NOMO-1 treated with dmso at 0.1 percent for 144 hours (cell line): ENCODE measurements at regions not wholly inside any gene's neighbourhood (a gene's known extent, or its start where the extent isn't known, plus 50 kb on each side); places are given as distances from the start of the nearest gene placed in this dataset.

Source experiments
- DNase-seq: peaks from one replicate; lab custom pipeline; 2025; ENCODE audit not compliant: unreplicated experiment; lab: John Stamatoyannopoulos, UW

GRCh38 chr2:109070290-109070689 lies 58.7 kb upstream of the SH3RF3 start:
- DNase-seq, result no peak

GRCh38 chr2:109069331-109070194 lies 59.4 kb upstream of the SH3RF3 start:
- DNase-seq, result no peak

- no peak for DNase-seq
Observed at GRCh38 chr2:109068811-109069210, 60.2 kb upstream of the SH3RF3 start.

GRCh38 chr2:109067631-109068125 lies 61.3 kb upstream of the SH3RF3 start:
- DNase-seq, result no peak

GRCh38 chr2:109066917-109067597 lies 61.9 kb upstream of the SH3RF3 start:
- DNase-seq, result no peak

GRCh38 chr2:109066501-109066900 lies 62.5 kb upstream of the SH3RF3 start:
- DNase-seq, result no peak

GRCh38 chr2:109065391-109065734 lies 63.6 kb upstream of the SH3RF3 start:
- no peak for DNase-seq

- no peak for DNase-seq
Observed at GRCh38 chr2:109064660-109065390, 64.2 kb upstream of the SH3RF3 start.

GRCh38 chr2:109062859-109063700 lies 65.9 kb upstream of the SH3RF3 start:
- no peak for DNase-seq

- no peak for DNase-seq
Observed at GRCh38 chr2:109062145-109062858, 66.7 kb upstream of the SH3RF3 start.

GRCh38 chr2:109061736-109062135 lies 67.3 kb upstream of the SH3RF3 start:
- no peak for DNase-seq

- no peak for DNase-seq
Observed at GRCh38 chr2:109060496-109060895, 68.5 kb upstream of the SH3RF3 start.

- DNase-seq, result no peak
Observed at GRCh38 chr2:109059474-109060165, 69.4 kb upstream of the SH3RF3 start.

GRCh38 chr2:109058802-109059201 lies 69.8 kb upstream of the EDAR start:
- no peak for DNase-seq

GRCh38 chr2:109058191-109058632 lies 69.2 kb upstream of the EDAR start:
- DNase-seq, result no peak

- DNase-seq, result no peak
Observed at GRCh38 chr2:109057686-109058085, 68.7 kb upstream of the EDAR start.

- no peak for DNase-seq
Observed at GRCh38 chr2:109055435-109055834, 66.4 kb upstream of the EDAR start.

- no peak for DNase-seq
Observed at GRCh38 chr2:109054865-109055264, 65.8 kb upstream of the EDAR start.

- no peak for DNase-seq
Observed at GRCh38 chr2:109053716-109054115, 64.7 kb upstream of the EDAR start.
